Muscle layer of colon (tissue), 2 donors: ENCODE measurements at regions not wholly inside any gene's neighbourhood (a gene's known extent, or its start where the extent isn't known, plus 50 kb on each side); places are given as distances from the start of the nearest gene placed in this dataset.
"Not testable (repeated sequence)": the region's sequence is repeated elsewhere in the genome, so short reads cannot be mapped to it uniquely, and the experiment has no call there.

Source experiments
- H3K27ac ChIP-seq: one replicate; pipeline ENCODE4 v1.7.0; 2013; ENCODE audit warnings: low read depth, mild to moderate bottlenecking, low read length, moderate library complexity
- H3K27me3 ChIP-seq, 2 donors: one replicate each; pipeline ENCODE4 v1.7.0; 2013; ENCODE audit warnings: low read length in 2 of 2, mild to moderate bottlenecking in 2 of 2; ENCODE audit not compliant: insufficient read depth in 2 of 2, control insufficient read depth in 1 of 2
- H3K36me3 ChIP-seq: one replicate; pipeline ENCODE4 v1.7.0; 2013; ENCODE audit warnings: mild to moderate bottlenecking, low read length; ENCODE audit not compliant: insufficient read depth
- H3K4me1 ChIP-seq: one replicate; pipeline ENCODE4 v1.7.0; 2013; ENCODE audit warnings: mild to moderate bottlenecking, low read length; ENCODE audit not compliant: insufficient read depth
- H3K4me3 ChIP-seq, 2 donors: one replicate each; pipeline ENCODE4 v1.7.0; 2013; ENCODE audit warnings: low read length in 2 of 2, low read depth in 1 of 2, mild to moderate bottlenecking in 1 of 2, moderate library complexity in 1 of 2
- H3K9ac ChIP-seq: one replicate; pipeline ENCODE4 v1.7.0; 2013; ENCODE audit warnings: low read length
- H3K9me3 ChIP-seq: one replicate; pipeline ENCODE4 v1.7.0; 2013; ENCODE audit warnings: mild to moderate bottlenecking, low read length
- donor health status: abdominal sarcoma.
- donor health status: Adenocarcinoma of cecum.

DNA sequence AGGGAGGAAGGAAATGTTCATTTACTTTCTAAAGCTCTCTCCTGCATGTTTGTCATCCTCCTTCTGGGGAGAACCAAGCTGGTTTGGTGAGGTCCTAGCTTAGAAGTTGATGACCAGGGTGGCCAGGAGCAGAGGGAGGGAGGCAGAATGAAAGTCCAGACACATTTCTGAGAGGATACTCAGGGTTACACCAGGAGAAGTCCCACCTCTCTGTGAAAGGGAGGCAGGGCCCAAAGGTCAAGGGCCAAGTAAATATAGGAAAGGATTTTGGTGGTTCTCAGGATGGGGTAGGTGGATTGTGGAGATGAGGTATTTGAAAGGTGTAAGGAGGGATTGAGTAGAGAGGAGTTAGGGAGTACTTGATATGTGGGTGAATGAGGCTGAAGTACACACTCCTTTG lies 58.0 kb upstream of the FBXO11 start:
- no peaks in the 10 kb centered on the region for H3K36me3 ChIP-seq

DNA sequence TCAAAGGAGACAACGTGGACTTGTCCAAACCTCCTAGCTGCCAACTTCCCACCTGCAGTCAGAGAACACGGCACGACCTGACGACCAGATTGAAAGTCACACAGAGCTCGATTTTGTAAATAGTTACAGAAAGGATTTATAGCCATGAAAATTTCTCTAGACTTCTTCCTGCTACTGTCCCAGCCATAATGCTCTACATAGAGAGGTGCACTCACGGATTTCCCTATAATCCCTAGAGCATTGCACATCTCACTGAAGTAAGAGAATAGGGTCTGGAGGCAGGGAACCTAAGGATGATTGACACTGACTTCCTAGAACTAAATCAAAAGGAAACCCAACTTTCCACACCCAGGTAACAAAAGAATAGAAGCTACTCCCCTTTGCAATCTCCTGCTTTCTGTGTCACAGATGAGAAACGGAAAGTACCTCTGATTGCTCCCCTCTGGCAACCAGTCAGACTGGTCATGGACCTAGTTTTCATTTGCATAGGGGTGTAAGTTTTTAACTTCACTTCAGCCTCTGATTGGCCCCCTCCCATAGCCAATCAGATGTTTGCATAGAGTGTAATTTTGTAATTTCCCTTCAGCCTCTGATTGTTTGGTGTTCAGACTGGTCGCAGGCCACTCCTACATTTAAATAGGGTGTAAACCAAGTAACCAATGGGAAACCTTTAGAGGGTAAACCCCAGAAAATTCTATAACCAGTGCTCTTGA lies 58.6 kb upstream of the FBXO11 start:
- Histone ChIP-seq H3K9me3 (no peaks in the 10 kb centered on the region), H3K4me3 (no peak overlapping the region), H3K4me1 (no peaks in the 10 kb centered on the region), H3K9ac (no peak overlapping the region), H3K27ac (no peak overlapping the region), H3K36me3 (no peaks in the 10 kb centered on the region), H3K27me3 (no peaks in the 10 kb centered on the region)

More for the DNA sequence above, 58.0 kb upstream of the FBXO11 start:
- no peak overlapping the region for H3K4me3 ChIP-seq
- no peak overlapping the region for H3K9ac ChIP-seq
- no peaks in the 10 kb centered on the region for H3K27me3 ChIP-seq
- no peaks in the 10 kb centered on the region for H3K9me3 ChIP-seq
- H3K4me1 ChIP-seq, result no peaks in the 10 kb centered on the region
- no peak overlapping the region for H3K27ac ChIP-seq

DNA sequence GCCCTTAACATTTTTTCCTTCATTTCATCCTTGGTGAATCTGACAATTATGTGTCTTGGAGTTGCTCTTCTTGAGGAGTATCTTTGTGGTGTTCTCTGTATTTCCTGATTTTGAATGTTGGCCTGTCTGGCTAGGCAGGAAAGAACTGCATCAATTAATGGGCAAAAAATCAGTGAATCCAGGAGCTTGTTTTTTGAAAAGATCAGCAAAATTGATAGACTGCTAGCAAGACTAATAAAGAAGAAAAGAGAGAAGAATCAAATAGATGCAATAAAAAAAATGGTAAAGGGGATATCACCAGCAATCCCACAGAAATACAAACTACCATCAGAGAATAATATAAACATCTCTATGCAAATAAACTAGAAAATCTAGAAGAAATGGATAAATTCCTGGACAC lies 70.4 kb upstream of the FBXO11 start:
- H3K4me1 ChIP-seq, H3K9me3 ChIP-seq, H3K27ac ChIP-seq, H3K4me3 ChIP-seq, H3K9ac ChIP-seq, H3K36me3 ChIP-seq, H3K27me3 ChIP-seq: not testable (repeated sequence)

DNA sequence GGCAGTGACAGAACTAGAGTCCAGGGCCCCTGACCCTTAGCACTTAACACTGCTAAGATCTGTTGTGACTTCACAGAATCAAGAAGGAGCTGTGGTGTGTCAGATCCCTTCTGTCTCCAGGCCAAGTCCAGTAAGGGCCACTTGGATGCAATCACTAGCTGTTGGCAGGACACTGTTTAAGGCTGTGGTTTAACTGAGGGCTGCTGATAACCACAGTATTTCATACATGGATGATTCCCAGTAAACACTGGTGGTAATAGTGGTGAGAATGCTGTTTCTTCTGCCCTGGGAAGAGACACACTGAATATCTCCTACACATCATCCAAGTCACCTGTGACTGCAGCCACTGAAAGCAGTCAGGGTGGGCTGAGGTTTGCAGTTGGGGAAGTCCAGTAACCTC lies 77.7 kb upstream of the FBXO11 start:
- no peak overlapping the region for H3K27ac ChIP-seq

DNA sequence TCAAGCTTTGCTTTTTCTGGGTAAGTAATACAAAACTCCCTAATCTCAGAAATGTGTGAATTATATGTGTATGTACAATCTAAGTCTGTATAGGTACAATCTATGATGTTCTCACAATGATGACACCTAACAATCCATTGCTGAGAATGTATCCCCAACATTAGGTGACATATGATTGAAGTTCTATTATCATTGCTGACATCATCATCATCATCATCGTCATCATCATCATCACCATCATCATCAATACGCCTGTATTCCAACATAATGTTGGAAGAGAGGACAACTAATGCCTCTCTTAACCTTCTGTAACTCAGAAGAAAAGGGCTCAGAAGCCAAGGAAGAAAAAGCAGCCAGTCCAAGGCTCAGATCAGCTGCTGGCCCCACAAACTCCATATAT lies 84.2 kb upstream of the FBXO11 start:
- Histone ChIP-seq H3K9me3 (no peaks in the 10 kb centered on the region), H3K27me3 (no peaks in the 10 kb centered on the region), H3K4me1 (no peaks in the 10 kb centered on the region), H3K9ac (no peak overlapping the region), H3K4me3 (no peak overlapping the region), H3K27ac (no peak overlapping the region), H3K36me3 (no peaks in the 10 kb centered on the region)

More for the DNA sequence above, 77.7 kb upstream of the FBXO11 start:
- no peak overlapping the region for H3K9ac ChIP-seq
- H3K36me3 ChIP-seq, result no peaks in the 10 kb centered on the region
- H3K9me3 ChIP-seq, result no peaks in the 10 kb centered on the region
- H3K27me3 ChIP-seq, result no peaks in the 10 kb centered on the region
- H3K4me3 ChIP-seq, result no peak overlapping the region
- no peaks in the 10 kb centered on the region for H3K4me1 ChIP-seq

DNA sequence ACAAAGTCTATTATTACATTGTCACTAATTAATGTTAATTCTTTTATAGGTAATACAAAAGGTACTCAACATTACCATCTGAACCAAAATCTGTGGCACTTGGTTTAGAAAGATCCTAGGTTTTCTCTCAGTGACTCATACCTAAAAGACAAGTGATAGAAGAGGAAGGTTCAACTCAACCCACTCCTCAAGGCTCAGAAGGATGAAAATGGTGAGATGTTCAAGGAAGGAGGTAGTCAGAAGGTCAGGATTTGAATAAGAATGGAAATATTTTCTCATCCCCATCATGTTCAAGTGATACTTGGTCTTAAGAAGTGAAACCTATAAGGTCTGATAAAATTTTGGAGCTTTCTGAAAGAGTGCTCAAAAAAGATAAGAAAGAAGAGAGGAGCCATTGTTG lies 86.4 kb upstream of the FBXO11 start:
- no peaks in the 10 kb centered on the region for H3K36me3 ChIP-seq
- no peaks in the 10 kb centered on the region for H3K9me3 ChIP-seq
- no peak overlapping the region for H3K4me3 ChIP-seq
- H3K4me1 ChIP-seq, result no peaks in the 10 kb centered on the region
- no peaks in the 10 kb centered on the region for H3K27me3 ChIP-seq
- no peak overlapping the region for H3K27ac ChIP-seq
- H3K9ac ChIP-seq, result no peak overlapping the region

DNA sequence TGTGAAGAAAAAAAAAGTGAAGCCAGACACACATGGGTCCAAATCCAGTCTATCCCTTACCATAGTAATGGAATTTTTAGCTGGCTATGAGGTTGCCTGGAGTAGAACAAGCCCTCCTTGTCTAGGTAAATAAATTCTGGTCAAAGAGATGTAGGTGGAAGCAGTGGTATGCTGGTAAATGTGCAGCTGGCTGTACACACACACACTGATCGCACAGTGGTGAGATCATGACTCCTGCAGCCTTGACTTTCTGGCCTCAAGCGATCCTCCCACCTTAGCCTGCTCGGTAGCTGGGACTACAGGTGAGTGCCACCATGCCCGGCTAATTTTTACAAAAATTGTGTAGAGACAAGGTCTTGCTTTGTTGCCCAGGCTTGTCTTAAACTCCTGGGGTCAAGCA lies 90.5 kb upstream of the FBXO11 start:
- H3K9ac ChIP-seq, result no peak overlapping the region
- H3K27ac ChIP-seq, result no peak overlapping the region
- H3K9me3 ChIP-seq, result no peaks in the 10 kb centered on the region
- no peaks in the 10 kb centered on the region for H3K4me1 ChIP-seq
- no peak overlapping the region for H3K4me3 ChIP-seq
- H3K36me3 ChIP-seq, result no peaks in the 10 kb centered on the region
- H3K27me3 ChIP-seq, result no peaks in the 10 kb centered on the region

DNA sequence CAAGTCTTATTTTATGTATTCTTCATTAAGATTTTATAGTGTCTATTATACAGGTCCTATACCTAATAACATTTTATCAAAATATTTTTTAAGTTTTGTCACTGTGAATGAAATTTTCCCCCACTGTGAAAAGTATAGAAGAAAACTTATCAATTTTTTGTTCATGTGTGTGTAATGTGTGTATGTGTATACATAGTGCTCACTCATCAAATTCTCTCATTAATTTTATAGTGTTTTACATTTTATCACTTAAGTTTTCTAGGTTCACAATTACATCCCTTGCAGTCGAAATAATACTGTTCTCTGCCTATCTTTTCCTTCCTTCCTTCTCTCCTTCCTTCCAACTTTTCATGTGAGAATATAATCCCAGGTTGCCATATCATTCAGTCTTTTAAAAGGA lies 93.2 kb upstream of the FBXO11 start:
- Histone ChIP-seq H3K9me3 (no peaks in the 10 kb centered on the region), H3K4me1 (no peaks in the 10 kb centered on the region), H3K9ac (no peak overlapping the region), H3K36me3 (no peaks in the 10 kb centered on the region), H3K4me3 (no peak overlapping the region), H3K27me3 (no peaks in the 10 kb centered on the region), H3K27ac (no peak overlapping the region)

DNA sequence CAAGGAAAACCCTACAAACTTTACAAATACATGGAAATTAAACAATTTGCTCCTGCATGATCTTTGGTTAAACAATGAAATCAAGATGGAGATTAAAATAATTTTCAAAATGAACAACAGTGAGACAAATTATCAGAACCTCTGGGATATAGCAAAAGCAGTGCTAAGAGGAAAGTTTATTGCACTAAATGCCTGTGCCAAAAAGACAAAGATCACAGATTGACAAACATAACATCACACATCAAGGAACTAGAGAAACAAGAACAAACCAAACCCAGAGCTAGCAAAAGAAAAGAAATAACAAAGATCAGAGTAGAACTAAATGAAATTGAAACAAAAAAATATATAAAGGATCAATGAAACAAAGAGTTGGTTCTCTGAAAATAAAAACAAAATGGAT lies 95.2 kb upstream of the FBXO11 start:
- no peaks in the 10 kb centered on the region for H3K9me3 ChIP-seq
- no peak overlapping the region for H3K9ac ChIP-seq
- H3K27me3 ChIP-seq, result no peaks in the 10 kb centered on the region
- no peaks in the 10 kb centered on the region for H3K36me3 ChIP-seq
- H3K4me1 ChIP-seq, result no peaks in the 10 kb centered on the region
- no peak overlapping the region for H3K27ac ChIP-seq
- no peak overlapping the region for H3K4me3 ChIP-seq

DNA sequence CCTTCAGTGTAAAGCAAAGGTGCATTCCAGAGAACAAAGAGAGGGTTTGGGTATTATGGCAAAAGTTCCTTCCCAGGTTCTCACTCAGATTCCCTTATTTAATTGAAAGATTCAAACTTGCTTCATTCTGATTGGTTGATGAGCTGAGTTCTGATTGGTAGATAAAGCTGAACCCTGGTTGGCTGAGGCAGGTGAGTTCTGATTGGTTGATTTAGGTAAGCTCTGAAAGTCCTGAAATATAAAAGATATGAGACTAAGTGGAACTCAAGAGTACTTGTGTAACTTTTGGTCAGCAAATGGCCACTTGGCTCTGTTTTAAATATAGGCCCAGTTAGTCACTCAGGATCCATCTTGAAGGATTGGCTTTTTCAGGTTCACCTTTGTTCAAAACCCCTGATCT lies 99.8 kb upstream of the FBXO11 start:
- Histone ChIP-seq H3K4me3 (no peak overlapping the region), H3K27me3 (no peaks in the 10 kb centered on the region), H3K9ac (no peak overlapping the region), H3K4me1 (no peaks in the 10 kb centered on the region), H3K9me3 (no peaks in the 10 kb centered on the region), H3K27ac (no peak overlapping the region), H3K36me3 (no peaks in the 10 kb centered on the region)

DNA sequence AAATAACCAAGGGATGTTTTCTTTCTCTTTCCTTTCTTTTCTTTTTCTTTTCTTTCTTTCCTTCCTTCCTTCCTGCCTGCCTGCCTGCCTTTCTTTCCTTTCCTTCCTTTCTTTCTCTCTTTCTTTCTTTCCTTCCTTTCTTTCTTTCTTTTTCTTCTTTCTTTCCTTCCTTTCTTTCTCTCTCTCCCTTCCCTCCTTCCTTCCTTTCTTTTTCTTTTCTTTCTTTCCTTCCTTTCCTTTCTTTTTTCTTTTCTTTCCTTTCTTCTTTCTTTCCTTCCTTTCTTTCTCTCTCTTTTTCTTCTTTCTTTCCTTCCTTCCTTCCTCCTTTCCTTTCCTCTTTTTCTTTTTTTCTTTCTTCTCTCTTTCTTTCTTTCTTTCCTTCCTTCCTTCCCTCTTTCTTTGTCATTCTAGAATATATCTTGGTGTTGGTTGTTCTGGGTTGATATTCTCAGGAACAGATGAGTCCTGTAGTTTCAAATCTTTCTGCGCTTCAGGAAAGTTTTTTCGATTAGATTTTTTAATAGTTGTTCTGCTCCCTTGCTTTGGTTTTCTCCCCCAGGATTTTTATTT lies 101.5 kb upstream of the FBXO11 start:
- no peaks in the 10 kb centered on the region for H3K27me3 ChIP-seq
- H3K36me3 ChIP-seq, result no peaks in the 10 kb centered on the region
- no peaks in the 10 kb centered on the region for H3K4me1 ChIP-seq
- H3K9me3 ChIP-seq, result no peaks in the 10 kb centered on the region
- no peak overlapping the region for H3K4me3 ChIP-seq
- H3K9ac ChIP-seq, result no peak overlapping the region
- H3K27ac ChIP-seq, result no peak overlapping the region

DNA sequence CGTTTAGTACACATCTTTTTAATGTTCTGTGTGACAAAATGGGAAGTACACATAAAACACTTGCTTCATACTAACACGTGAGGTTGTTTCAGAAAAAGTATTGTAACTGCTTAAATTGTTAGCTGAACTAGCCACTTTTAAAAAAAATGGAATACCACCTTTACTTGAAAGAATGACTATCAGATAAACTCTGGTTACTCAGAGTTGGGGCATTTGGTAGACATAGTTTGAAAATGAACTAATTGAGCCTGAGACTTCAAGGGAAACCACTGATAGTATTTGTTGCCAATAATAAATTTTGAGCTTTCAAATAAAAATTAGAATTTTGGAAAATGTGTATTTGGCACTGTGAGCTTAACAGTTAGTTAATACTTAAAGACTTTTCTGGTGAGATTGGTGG lies 103.0 kb upstream of the FBXO11 start:
- H3K9me3 ChIP-seq, result no peaks in the 10 kb centered on the region
- H3K4me1 ChIP-seq, result no peaks in the 10 kb centered on the region
- no peak overlapping the region for H3K4me3 ChIP-seq
- no peaks in the 10 kb centered on the region for H3K36me3 ChIP-seq
- H3K9ac ChIP-seq, result no peak overlapping the region
- no peak overlapping the region for H3K27ac ChIP-seq
- H3K27me3 ChIP-seq, result no peaks in the 10 kb centered on the region
